ENCODE measurements at regions not wholly inside any gene's neighbourhood (a gene's known extent, or its start where the extent isn't known, plus 50 kb on each side); places are given as distances from the start of the nearest gene placed in this dataset.

GRCh38 chr13:73859841-73860240 lies 274.4 kb downstream of the KLF12 start:
- 100% methylated on average over 2 of the region's 4 CpGs for whole genome bisulfite sequencing (ENCODE audit: insufficient coverage, low lambda C conversion rate)
- no peaks in the 10 kb centered on the region for H3K27me3 ChIP-seq (ENCODE audit: control insufficient read depth, insufficient read depth, low read length)
- no peaks in the 10 kb centered on the region for H3K36me3 ChIP-seq (ENCODE audit: control insufficient read depth, insufficient read depth, low read length)
- no peaks in the 10 kb centered on the region for H3K4me1 ChIP-seq (ENCODE audit: control insufficient read depth, insufficient read depth, low read length)
- no peaks in the 10 kb centered on the region for H3K9me3 ChIP-seq (ENCODE audit: control insufficient read depth, low read depth, low read length)
- DNase-seq: no peak
- H3K27ac ChIP-seq (ENCODE audit: low read length): no peak overlapping the region
- H3K4me3 ChIP-seq (ENCODE audit: low read length): no peak overlapping the region

- 93% methylated on average over 2 of the region's 2 CpGs for WGBS (ENCODE audit: insufficient coverage, low lambda C conversion rate)
- Histone ChIP-seq H3K9me3 (ENCODE audit: control insufficient read depth, low read depth, low read length) (no peaks in the 10 kb centered on the region), H3K4me3 (ENCODE audit: low read length) (no peak overlapping the region), H3K36me3 (ENCODE audit: control insufficient read depth, insufficient read depth, low read length) (no peaks in the 10 kb centered on the region), H3K27ac (ENCODE audit: low read length) (no peak overlapping the region), H3K27me3 (ENCODE audit: control insufficient read depth, insufficient read depth, low read length) (no peaks in the 10 kb centered on the region), H3K4me1 (ENCODE audit: control insufficient read depth, insufficient read depth, low read length) (no peaks in the 10 kb centered on the region)
- DNase-seq: no peak
These were observed 277.1 kb downstream of the KLF12 start for GRCh38 chr13:73857106-73857505.

DNA sequence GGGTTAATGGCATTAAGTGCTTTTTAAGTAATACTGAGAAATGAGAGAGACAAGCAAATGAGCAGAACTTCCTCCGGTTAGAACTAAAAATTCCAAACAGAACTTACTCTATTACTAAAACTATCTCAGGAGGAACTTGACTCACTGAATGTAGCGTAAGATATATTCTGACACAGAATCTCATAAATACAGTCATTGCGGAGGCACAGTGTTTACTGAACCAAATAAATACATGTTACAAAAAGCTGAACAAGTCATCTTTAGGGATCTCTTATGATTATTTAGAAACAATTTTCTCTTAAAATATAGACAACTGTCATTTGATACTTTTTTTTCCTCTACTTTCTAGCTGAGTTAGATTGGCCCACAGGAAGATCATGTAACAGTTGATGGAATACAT lies 283.1 kb downstream of the KLF12 start:
- H3K9me3 ChIP-seq (ENCODE audit: control insufficient read depth, low read depth, low read length): no peaks in the 10 kb centered on the region
- H3K36me3 ChIP-seq (ENCODE audit: control insufficient read depth, insufficient read depth, low read length): no peaks in the 10 kb centered on the region
- no peak overlapping the region for H3K4me3 ChIP-seq (ENCODE audit: low read length)
- DNase-seq: no peak
- H3K27ac ChIP-seq (ENCODE audit: low read length): no peak overlapping the region
- H3K27me3 ChIP-seq (ENCODE audit: control insufficient read depth, insufficient read depth, low read length): no peaks in the 10 kb centered on the region
- WGBS (ENCODE audit: insufficient coverage, low lambda C conversion rate): 95% methylated on average over 3 of the region's 3 CpGs
- H3K4me1 ChIP-seq (ENCODE audit: control insufficient read depth, insufficient read depth, low read length): no peaks in the 10 kb centered on the region

DNA sequence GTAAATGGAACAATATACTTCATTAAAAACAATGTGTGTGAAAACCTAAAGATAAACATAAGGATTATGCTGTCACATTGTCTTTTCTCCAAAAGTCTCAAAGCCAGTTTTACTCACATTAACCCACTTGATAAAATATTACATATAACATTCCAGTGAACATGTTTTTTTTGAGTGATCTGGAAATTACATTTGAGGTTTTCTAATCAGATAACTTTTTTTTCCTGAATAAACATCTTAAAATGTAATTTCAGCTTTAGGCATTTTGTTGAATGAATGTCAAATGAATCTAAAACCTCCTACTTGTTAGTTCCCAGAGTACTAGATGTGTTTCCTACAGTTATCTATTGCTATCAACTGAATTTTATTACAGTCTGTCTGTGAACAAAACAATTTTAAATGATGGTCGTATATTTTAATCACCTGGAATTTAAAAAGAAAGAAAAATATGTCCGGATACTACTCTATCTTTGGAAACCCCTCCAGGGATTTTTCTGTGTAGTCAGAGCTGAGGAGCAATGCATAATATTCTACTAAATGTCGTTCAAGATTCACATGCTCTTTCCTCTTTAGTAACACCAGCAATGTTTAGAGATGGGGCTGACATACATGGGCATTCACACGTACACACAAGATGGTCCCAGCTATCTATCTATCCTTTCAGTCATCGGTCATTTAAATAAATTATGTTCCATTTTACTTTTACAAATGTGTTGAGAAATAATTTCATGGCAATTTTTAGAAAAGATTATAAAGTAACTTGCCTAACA lies 283.9 kb downstream of the KLF12 start:
- Histone ChIP-seq H3K27me3 (ENCODE audit: control insufficient read depth, insufficient read depth, low read length) (no peaks in the 10 kb centered on the region), H3K36me3 (ENCODE audit: control insufficient read depth, insufficient read depth, low read length) (peaks cover 3% of the 10 kb centered on the region), H3K4me3 (ENCODE audit: low read length) (no peak overlapping the region), H3K4me1 (ENCODE audit: control insufficient read depth, insufficient read depth, low read length) (no peaks in the 10 kb centered on the region), H3K9me3 (ENCODE audit: control insufficient read depth, low read depth, low read length) (no peaks in the 10 kb centered on the region), H3K27ac (ENCODE audit: low read length) (no peak overlapping the region)
- 33% methylated on average over 2 of the region's 5 CpGs for WGBS (ENCODE audit: insufficient coverage, low lambda C conversion rate)
- no peak for DNase-seq

DNA sequence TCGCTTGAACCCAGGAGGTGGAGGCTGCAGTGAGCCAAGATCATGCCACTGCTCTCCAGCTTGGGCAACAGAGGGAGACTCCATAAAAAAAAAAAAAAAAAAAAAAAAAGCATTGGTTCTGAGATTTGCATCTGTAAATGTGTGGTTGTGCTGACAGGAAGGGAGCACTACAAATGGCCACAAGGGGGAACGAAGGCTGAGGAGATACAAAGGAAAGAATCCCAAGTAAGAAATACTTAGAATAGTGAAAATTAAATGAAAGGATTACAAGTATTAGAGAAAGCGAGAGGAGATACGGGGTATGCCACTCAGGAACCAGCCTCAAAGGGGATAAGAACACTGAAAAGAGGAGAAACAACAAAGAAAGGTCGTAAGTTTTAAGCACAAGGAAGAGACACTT lies 284.9 kb downstream of the KLF12 start:
- no peak overlapping the region for H3K27ac ChIP-seq (ENCODE audit: low read length)
- H3K27me3 ChIP-seq (ENCODE audit: control insufficient read depth, insufficient read depth, low read length): no peaks in the 10 kb centered on the region
- H3K36me3 ChIP-seq (ENCODE audit: control insufficient read depth, insufficient read depth, low read length): peaks cover 3% of the 10 kb centered on the region
- WGBS (ENCODE audit: insufficient coverage, low lambda C conversion rate): 71% methylated on average over 2 of the region's 5 CpGs
- DNase-seq: no peak
- no peaks in the 10 kb centered on the region for H3K4me1 ChIP-seq (ENCODE audit: control insufficient read depth, insufficient read depth, low read length)
- H3K4me3 ChIP-seq (ENCODE audit: low read length): no peak overlapping the region
- no peaks in the 10 kb centered on the region for H3K9me3 ChIP-seq (ENCODE audit: control insufficient read depth, low read depth, low read length)

DNA sequence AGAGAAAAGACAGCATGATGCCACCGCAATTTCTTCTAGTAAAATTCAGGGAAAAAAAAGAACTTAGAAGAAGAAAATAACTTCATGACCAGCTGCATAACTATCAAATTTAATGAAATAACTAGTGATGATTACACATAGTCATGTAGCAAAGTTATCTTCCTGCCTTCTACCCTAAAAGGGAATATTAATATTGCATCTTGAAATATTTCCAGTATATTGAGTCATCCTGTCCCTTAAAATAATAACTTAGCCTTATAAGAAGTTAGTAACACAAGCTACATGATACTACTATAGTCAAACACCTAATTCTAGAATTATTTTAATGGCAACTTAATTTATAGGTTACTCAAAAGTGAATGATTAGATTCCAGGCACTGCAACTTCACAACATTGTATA lies 289.2 kb downstream of the KLF12 start:
- no peaks in the 10 kb centered on the region for H3K4me1 ChIP-seq (ENCODE audit: control insufficient read depth, insufficient read depth, low read length)
- WGBS (ENCODE audit: insufficient coverage, low lambda C conversion rate): no CpG with 5 or more reads among the region's 1 CpG
- peaks cover 3% of the 10 kb centered on the region for H3K36me3 ChIP-seq (ENCODE audit: control insufficient read depth, insufficient read depth, low read length)
- no peaks in the 10 kb centered on the region for H3K27me3 ChIP-seq (ENCODE audit: control insufficient read depth, insufficient read depth, low read length)
- no peaks in the 10 kb centered on the region for H3K9me3 ChIP-seq (ENCODE audit: control insufficient read depth, low read depth, low read length)
- H3K4me3 ChIP-seq (ENCODE audit: low read length): no peak overlapping the region
- DNase-seq: no peak
- H3K27ac ChIP-seq (ENCODE audit: low read length): no peak overlapping the region

GRCh38 chr13:73842626-73843025 lies 291.6 kb downstream of the KLF12 start:
- 88% methylated on average over 3 of the region's 4 CpGs for WGBS (ENCODE audit: insufficient coverage, low lambda C conversion rate)
- Histone ChIP-seq H3K36me3 (ENCODE audit: control insufficient read depth, insufficient read depth, low read length) (peaks cover 3% of the 10 kb centered on the region), H3K4me3 (ENCODE audit: low read length) (no peak overlapping the region), H3K4me1 (ENCODE audit: control insufficient read depth, insufficient read depth, low read length) (no peaks in the 10 kb centered on the region), H3K27me3 (ENCODE audit: control insufficient read depth, insufficient read depth, low read length) (no peaks in the 10 kb centered on the region), H3K9me3 (ENCODE audit: control insufficient read depth, low read depth, low read length) (no peaks in the 10 kb centered on the region), H3K27ac (ENCODE audit: low read length) (no peak overlapping the region)
- no peak for DNase-seq

- WGBS (ENCODE audit: insufficient coverage, low lambda C conversion rate): 100% methylated on average over 1 of the region's 5 CpGs
- Histone ChIP-seq H3K9me3 (ENCODE audit: control insufficient read depth, low read depth, low read length) (no peaks in the 10 kb centered on the region), H3K4me3 (ENCODE audit: low read length) (no peak overlapping the region), H3K27me3 (ENCODE audit: control insufficient read depth, insufficient read depth, low read length) (no peaks in the 10 kb centered on the region), H3K4me1 (ENCODE audit: control insufficient read depth, insufficient read depth, low read length) (no peaks in the 10 kb centered on the region), H3K27ac (ENCODE audit: low read length) (no peak overlapping the region), H3K36me3 (ENCODE audit: control insufficient read depth, insufficient read depth, low read length) (peaks cover 3% of the 10 kb centered on the region)
- DNase-seq: no peak
These were observed 292.0 kb downstream of the KLF12 start for GRCh38 chr13:73842184-73842583.

- no peaks in the 10 kb centered on the region for H3K4me1 ChIP-seq (ENCODE audit: control insufficient read depth, insufficient read depth, low read length)
- 100% methylated on average over 2 of the region's 5 CpGs for WGBS (ENCODE audit: insufficient coverage, low lambda C conversion rate)
- DNase-seq: no peak
- no peak overlapping the region for H3K27ac ChIP-seq (ENCODE audit: low read length)
- no peak overlapping the region for H3K4me3 ChIP-seq (ENCODE audit: low read length)
- H3K36me3 ChIP-seq (ENCODE audit: control insufficient read depth, insufficient read depth, low read length): no peaks in the 10 kb centered on the region
- no peaks in the 10 kb centered on the region for H3K27me3 ChIP-seq (ENCODE audit: control insufficient read depth, insufficient read depth, low read length)
- no peaks in the 10 kb centered on the region for H3K9me3 ChIP-seq (ENCODE audit: control insufficient read depth, low read depth, low read length)
These were observed 297.1 kb downstream of the KLF12 start for GRCh38 chr13:73837147-73837546.

- H3K27me3 ChIP-seq (ENCODE audit: control insufficient read depth, insufficient read depth, low read length): no peaks in the 10 kb centered on the region
- 0% methylated on average over 1 of the region's 5 CpGs for WGBS (ENCODE audit: insufficient coverage, low lambda C conversion rate)
- no peaks in the 10 kb centered on the region for H3K36me3 ChIP-seq (ENCODE audit: control insufficient read depth, insufficient read depth, low read length)
- no peak overlapping the region for H3K4me3 ChIP-seq (ENCODE audit: low read length)
- no peaks in the 10 kb centered on the region for H3K4me1 ChIP-seq (ENCODE audit: control insufficient read depth, insufficient read depth, low read length)
- no peaks in the 10 kb centered on the region for H3K9me3 ChIP-seq (ENCODE audit: control insufficient read depth, low read depth, low read length)
- H3K27ac ChIP-seq (ENCODE audit: low read length): no peak overlapping the region
- DNase-seq: peak; percentile 11 to 42
These were observed 299.0 kb downstream of the KLF12 start for GRCh38 chr13:73835138-73835721.
